ENCODE measurements at regions not wholly inside any gene's neighbourhood (a gene's known extent, or its start where the extent isn't known, plus 50 kb on each side); places are given as distances from the start of the nearest gene placed in this dataset.
"Not testable (repeated sequence)": the region's sequence is repeated elsewhere in the genome, so short reads cannot be mapped to it uniquely, and the experiment has no call there.

DNA sequence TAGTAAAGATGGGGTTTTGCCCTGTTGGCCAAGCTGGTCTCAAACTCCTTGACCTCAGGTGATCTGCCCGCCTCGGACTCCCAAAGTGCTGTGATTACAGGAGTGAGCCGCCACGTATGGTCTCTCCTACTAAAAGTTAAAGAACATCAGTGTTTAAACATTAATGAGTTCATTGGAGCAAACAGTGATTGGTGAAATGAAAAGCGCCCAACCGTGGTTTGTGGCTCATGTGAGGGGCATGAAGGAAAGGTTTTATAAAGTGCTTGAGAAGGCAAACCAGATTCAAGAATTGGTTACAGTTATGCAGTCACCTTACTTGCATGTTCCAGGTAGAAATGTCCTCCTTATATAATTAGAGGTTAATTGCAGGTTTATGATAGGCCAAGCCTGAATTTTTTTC, 109.5 kb downstream of the ZNF675 start:
- BruUV-seq (replicated peaks) = no TSS peak
- H3K27ac Mint-ChIP-seq (ENCODE audit: unreplicated experiment) = no peak overlapping the region
- intact Hi-C loops (cut with micrococcal nuclease; ENCODE audit: unreplicated experiment) = no loop called here
- H3K36me3 Mint-ChIP-seq (ENCODE audit: insufficient read depth, unreplicated experiment) = no peaks in the 10 kb centered on the region
- H3K9me3 Mint-ChIP-seq (ENCODE audit: unreplicated experiment) = peaks cover 21% of the 10 kb centered on the region
- H3K27me3 Mint-ChIP-seq (ENCODE audit: insufficient read depth, unreplicated experiment) = no peaks in the 10 kb centered on the region
- H3K4me3 ChIP-seq (ENCODE audit: low read depth, low read length) = no peak overlapping the region
- TF ChIP-seq, protein P1, sequence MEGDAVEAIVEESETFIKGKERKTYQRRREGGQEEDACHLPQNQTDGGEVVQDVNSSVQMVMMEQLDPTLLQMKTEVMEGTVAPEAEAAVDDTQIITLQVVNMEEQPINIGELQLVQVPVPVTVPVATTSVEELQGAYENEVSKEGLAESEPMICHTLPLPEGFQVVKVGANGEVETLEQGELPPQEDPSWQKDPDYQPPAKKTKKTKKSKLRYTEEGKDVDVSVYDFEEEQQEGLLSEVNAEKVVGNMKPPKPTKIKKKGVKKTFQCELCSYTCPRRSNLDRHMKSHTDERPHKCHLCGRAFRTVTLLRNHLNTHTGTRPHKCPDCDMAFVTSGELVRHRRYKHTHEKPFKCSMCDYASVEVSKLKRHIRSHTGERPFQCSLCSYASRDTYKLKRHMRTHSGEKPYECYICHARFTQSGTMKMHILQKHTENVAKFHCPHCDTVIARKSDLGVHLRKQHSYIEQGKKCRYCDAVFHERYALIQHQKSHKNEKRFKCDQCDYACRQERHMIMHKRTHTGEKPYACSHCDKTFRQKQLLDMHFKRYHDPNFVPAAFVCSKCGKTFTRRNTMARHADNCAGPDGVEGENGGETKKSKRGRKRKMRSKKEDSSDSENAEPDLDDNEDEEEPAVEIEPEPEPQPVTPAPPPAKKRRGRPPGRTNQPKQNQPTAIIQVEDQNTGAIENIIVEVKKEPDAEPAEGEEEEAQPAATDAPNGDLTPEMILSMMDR (IDR thresholded peaks at IDR 0.05; ENCODE audit: insufficient read depth in 1 of 2, low read depth in 1 of 2, low read length in 1 of 2, severe bottlenecking in 1 of 2, unreplicated experiment in 1 of 2) = no peak
- no peak for DNase-seq
- H3K9me3 ChIP-seq = no peaks in the 10 kb centered on the region
- no peak overlapping the region for H3K4me3 Mint-ChIP-seq (ENCODE audit: unreplicated experiment)
- H3K27me3 ChIP-seq (replicated peaks; ENCODE audit: control insufficient read depth, insufficient read depth, low read length) = no peaks in the 10 kb centered on the region
- no peaks in the 10 kb centered on the region for H3K36me3 ChIP-seq (ENCODE audit: control insufficient read depth, insufficient read depth, low read length)
- ChIA-PET CTCF (no interaction called here), POLR2A (no interaction called here)
- no peaks in the 10 kb centered on the region for H3K4me1 Mint-ChIP-seq (ENCODE audit: low read depth, unreplicated experiment)
- no peaks in the 10 kb centered on the region for H3K4me1 ChIP-seq

DNA sequence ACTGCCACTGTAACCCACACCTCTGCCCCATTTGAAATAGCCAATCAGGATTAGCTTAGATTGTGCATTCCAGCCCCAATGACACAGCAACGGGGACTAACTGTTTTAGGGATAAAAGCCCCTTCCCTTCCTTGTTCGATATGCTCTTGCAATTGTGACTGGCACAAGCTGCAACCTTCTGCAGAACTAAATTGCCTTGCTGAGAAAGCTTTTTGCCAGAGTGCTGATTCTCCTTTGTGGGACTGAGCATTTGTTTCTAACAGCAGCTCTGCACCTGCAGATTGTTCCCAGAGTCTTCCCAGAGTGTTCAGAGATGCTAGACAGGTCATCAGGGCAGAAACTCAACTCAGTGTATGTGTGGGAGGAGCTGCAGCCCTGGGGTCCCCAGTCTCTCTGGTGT, 115.8 kb downstream of the ZNF675 start:
- no peaks in the 10 kb centered on the region for H3K27me3 Mint-ChIP-seq (ENCODE audit: insufficient read depth, unreplicated experiment)
- intact Hi-C loops (cut with micrococcal nuclease; ENCODE audit: unreplicated experiment) = no loop called here
- H3K4me1 Mint-ChIP-seq (ENCODE audit: low read depth, unreplicated experiment) = no peaks in the 10 kb centered on the region
- TF ChIP-seq, protein P1 (IDR thresholded peaks at IDR 0.05; ENCODE audit: insufficient read depth in 1 of 2, low read depth in 1 of 2, low read length in 1 of 2, severe bottlenecking in 1 of 2, unreplicated experiment in 1 of 2) = no peak
- no peak for DNase-seq
- Histone ChIP-seq H3K4me1 (no peaks in the 10 kb centered on the region), H3K4me3 (ENCODE audit: low read depth, low read length) (no peak overlapping the region), H3K9me3 (no peaks in the 10 kb centered on the region; the same call in 1 of the 2 replicates), H3K36me3 (ENCODE audit: control insufficient read depth, insufficient read depth, low read length) (no peaks in the 10 kb centered on the region), H3K27me3 (replicated peaks; ENCODE audit: control insufficient read depth, insufficient read depth, low read length) (no peaks in the 10 kb centered on the region)
- H3K9me3 Mint-ChIP-seq (ENCODE audit: unreplicated experiment) = peaks cover 32% of the 10 kb centered on the region
- H3K27ac Mint-ChIP-seq (ENCODE audit: unreplicated experiment) = no peak overlapping the region
- ChIA-PET CTCF (no interaction called here), POLR2A (no interaction called here)
- H3K36me3 Mint-ChIP-seq (ENCODE audit: insufficient read depth, unreplicated experiment) = no peaks in the 10 kb centered on the region
- BruUV-seq (replicated peaks) = no TSS peak
- H3K4me3 Mint-ChIP-seq (ENCODE audit: unreplicated experiment) = no peak overlapping the region

DNA sequence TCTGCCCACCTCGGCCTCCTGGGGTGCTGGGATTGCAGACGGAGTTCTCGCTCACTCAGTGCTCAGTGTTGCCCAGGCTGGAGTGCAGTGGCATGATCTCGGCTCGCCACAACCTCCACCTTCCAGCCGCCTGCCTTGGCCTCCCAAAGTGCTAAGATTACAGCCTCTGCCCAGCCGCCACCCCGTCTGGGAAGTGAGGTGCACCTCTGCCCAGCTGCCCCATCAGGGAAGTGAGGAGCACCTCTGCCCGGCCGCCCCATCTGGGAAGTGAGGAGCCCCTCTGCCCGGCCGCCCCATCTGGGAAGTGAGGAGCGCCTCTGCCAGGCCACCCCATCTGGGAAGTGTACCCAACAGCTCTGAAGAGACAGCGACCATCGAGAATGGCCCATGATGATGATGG, 118.9 kb downstream of the ZNF675 start:
- H3K27ac Mint-ChIP-seq (ENCODE audit: unreplicated experiment); CTCF ChIA-PET; intact Hi-C loops (cut with micrococcal nuclease; ENCODE audit: unreplicated experiment); H3K36me3 ChIP-seq (ENCODE audit: control insufficient read depth, insufficient read depth, low read length); H3K4me3 Mint-ChIP-seq (ENCODE audit: unreplicated experiment); BruUV-seq (replicated peaks); H3K4me3 ChIP-seq (ENCODE audit: low read depth, low read length); POLR2A ChIA-PET; H3K4me1 Mint-ChIP-seq (ENCODE audit: low read depth, unreplicated experiment); H3K36me3 Mint-ChIP-seq (ENCODE audit: insufficient read depth, unreplicated experiment); H3K27me3 Mint-ChIP-seq (ENCODE audit: insufficient read depth, unreplicated experiment); H3K9me3 ChIP-seq; H3K27me3 ChIP-seq (replicated peaks; ENCODE audit: control insufficient read depth, insufficient read depth, low read length); DNase-seq; H3K4me1 ChIP-seq: not testable (repeated sequence)
- peaks cover 42% of the 10 kb centered on the region for H3K9me3 Mint-ChIP-seq (ENCODE audit: unreplicated experiment)

DNA sequence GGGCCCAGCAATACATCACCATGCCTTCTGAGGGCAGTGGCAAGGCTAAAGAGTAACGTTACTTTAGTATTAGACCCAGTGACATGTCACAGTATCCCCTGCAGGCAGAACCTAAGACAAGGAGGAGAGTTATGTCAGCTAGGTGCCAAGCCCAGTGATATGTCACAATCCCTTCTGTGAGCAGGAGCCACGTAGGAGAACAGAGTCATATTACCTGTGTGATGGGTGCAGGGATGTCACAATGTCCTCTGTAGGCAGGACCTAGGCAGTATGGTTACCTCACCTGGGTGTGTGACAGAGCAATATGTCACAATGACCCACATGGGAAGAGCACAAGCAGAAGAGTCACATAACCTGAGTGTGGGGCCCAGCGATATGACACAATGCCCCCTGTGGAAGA, 121.8 kb downstream of the ZNF675 start:
- H3K27ac Mint-ChIP-seq (ENCODE audit: unreplicated experiment) = no peak overlapping the region
- peaks cover 22% of the 10 kb centered on the region for H3K9me3 Mint-ChIP-seq (ENCODE audit: unreplicated experiment)
- CTCF ChIA-PET = no interaction called here
- H3K4me3 Mint-ChIP-seq (ENCODE audit: unreplicated experiment) = no peak overlapping the region
- H3K4me1 ChIP-seq = no peaks in the 10 kb centered on the region
- no peaks in the 10 kb centered on the region for H3K4me1 Mint-ChIP-seq (ENCODE audit: low read depth, unreplicated experiment)
- H3K27me3 Mint-ChIP-seq (ENCODE audit: insufficient read depth, unreplicated experiment) = no peaks in the 10 kb centered on the region
- H3K27me3 ChIP-seq (replicated peaks; ENCODE audit: control insufficient read depth, insufficient read depth, low read length) = no peaks in the 10 kb centered on the region
- POLR2A ChIA-PET = no interaction called here
- no peaks in the 10 kb centered on the region for H3K36me3 Mint-ChIP-seq (ENCODE audit: insufficient read depth, unreplicated experiment)
- TF ChIP-seq, protein P1 (IDR thresholded peaks at IDR 0.05; ENCODE audit: insufficient read depth in 1 of 2, low read depth in 1 of 2, low read length in 1 of 2, severe bottlenecking in 1 of 2, unreplicated experiment in 1 of 2) = no peak
- no peak overlapping the region for H3K4me3 ChIP-seq (ENCODE audit: low read depth, low read length)
- intact Hi-C loops (cut with micrococcal nuclease; ENCODE audit: unreplicated experiment) = no loop called here
- no peaks in the 10 kb centered on the region for H3K9me3 ChIP-seq
- DNase-seq = no peak
- BruUV-seq (replicated peaks) = no TSS peak
- no peaks in the 10 kb centered on the region for H3K36me3 ChIP-seq (ENCODE audit: control insufficient read depth, insufficient read depth, low read length)

Data from Caco-2 (cell line).